ENCODE measurements at regions not wholly inside any gene's neighbourhood (a gene's known extent, or its start where the extent isn't known, plus 50 kb on each side); places are given as distances from the start of the nearest gene placed in this dataset.

DNA sequence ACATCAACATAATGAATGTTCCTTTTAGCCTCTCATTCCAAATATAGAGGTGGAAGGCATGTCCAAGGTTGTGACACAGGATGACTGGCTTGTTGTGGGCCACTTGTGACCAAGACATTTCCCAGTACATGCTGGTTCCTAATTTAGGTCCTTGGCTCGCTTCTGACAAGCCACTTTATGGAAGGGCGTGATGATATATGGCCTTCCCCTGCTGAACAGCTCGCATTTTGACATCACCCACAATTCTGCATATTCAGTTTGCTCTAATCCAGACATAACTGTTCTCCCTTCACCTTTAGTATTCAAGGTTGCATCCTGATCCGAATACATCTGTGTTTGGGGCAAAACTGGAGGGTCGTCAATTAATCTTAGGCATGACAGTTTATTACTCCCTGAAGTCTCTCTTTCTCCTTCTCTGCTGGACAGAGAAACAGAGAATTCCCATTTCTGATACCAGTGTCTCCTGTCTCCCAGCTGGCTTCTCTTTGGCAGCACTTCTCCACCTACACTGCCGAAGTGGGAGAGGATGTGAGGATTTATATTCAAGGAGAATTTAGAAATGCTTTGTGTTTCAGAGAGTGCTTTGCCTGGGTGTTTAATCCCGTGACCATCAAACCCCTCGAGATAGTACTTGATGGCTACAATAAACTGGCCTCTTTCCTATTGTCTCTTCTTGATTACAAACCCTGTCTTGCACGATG, 815.5 kb upstream of the RBFOX1 start:
- no peak overlapping the region for H3K9ac ChIP-seq (ENCODE audit: insufficient read length)
- no peak for DNase-seq (ENCODE audit: low read depth, low spot score)
- no peak overlapping the region for H3K4me3 ChIP-seq
- no peaks in the 10 kb centered on the region for H3K36me3 ChIP-seq (ENCODE audit: insufficient read depth, low read length)
- H3K9me3 ChIP-seq (ENCODE audit: low read depth, low read length) = no peaks in the 10 kb centered on the region
- no peak overlapping the region for H3K27ac ChIP-seq
- no peak for TF ChIP-seq FOXP2 (optimal IDR thresholded peaks at IDR 0.05; ENCODE audit: control extremely low read depth, extremely low read length, insufficient read depth)
- TF ChIP-seq POLR2AphosphoS5 (IDR thresholded peaks at IDR 0.05; ENCODE audit: borderline replicate concordance, low read depth, low read length) = no peak
- TF ChIP-seq EZH2 (IDR thresholded peaks at IDR 0.05) = no peak

GRCh38 chr16:6512512-6512911, 820.1 kb upstream of the RBFOX1 start:
- Histone ChIP-seq H3K9ac (ENCODE audit: insufficient read length) (no peak overlapping the region), H3K36me3 (ENCODE audit: insufficient read depth, low read length) (no peaks in the 10 kb centered on the region), H3K27ac (no peak overlapping the region), H3K9me3 (ENCODE audit: low read depth, low read length) (no peaks in the 10 kb centered on the region), H3K4me3 (no peak overlapping the region)
- DNase-seq (ENCODE audit: low read depth, low spot score) = no peak
- TF ChIP-seq EZH2 (IDR thresholded peaks at IDR 0.05) = no peak

GRCh38 chr16:6510261-6510660, 822.4 kb upstream of the RBFOX1 start:
- Histone ChIP-seq H3K27ac (no peak overlapping the region), H3K36me3 (ENCODE audit: insufficient read depth, low read length) (no peaks in the 10 kb centered on the region), H3K9me3 (ENCODE audit: low read depth, low read length) (no peaks in the 10 kb centered on the region), H3K9ac (ENCODE audit: insufficient read length) (no peak overlapping the region), H3K4me3 (no peak overlapping the region)
- DNase-seq (ENCODE audit: low read depth, low spot score) = no peak
- TF ChIP-seq POLR2AphosphoS5 (IDR thresholded peaks at IDR 0.05; ENCODE audit: borderline replicate concordance, low read depth, low read length) (no peak), EZH2 (IDR thresholded peaks at IDR 0.05) (no peak), FOXP2 (optimal IDR thresholded peaks at IDR 0.05; ENCODE audit: control extremely low read depth, extremely low read length, insufficient read depth) (no peak)

DNA sequence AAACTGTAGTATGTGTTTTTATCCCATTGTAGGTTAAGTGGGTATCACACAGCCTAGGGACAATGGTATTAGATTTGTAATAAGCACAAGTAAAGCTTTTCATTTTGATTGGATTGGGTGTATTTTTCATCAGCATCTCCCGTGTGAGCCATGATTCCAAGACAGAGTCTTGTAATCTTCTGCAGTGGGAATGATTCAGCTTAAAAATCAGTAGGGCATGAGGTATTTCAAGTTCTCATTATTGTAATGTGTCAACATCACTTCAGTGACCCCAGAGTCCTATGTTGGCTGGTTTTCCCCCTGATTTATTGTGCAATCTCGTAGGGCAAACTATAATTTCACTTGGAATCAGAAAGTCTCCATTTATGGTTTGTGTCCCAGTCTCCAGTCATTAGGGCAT, 833.2 kb upstream of the RBFOX1 start:
- no peak for DNase-seq (ENCODE audit: low read depth, low spot score)
- Histone ChIP-seq H3K4me3 (no peak overlapping the region), H3K36me3 (ENCODE audit: insufficient read depth, low read length) (no peaks in the 10 kb centered on the region), H3K27ac (no peak overlapping the region), H3K9ac (ENCODE audit: insufficient read length) (no peak overlapping the region), H3K9me3 (ENCODE audit: low read depth, low read length) (no peaks in the 10 kb centered on the region)
- TF ChIP-seq POLR2AphosphoS5 (IDR thresholded peaks at IDR 0.05; ENCODE audit: borderline replicate concordance, low read depth, low read length) = no peak
- no peak for TF ChIP-seq FOXP2 (optimal IDR thresholded peaks at IDR 0.05; ENCODE audit: control extremely low read depth, extremely low read length, insufficient read depth)
- TF ChIP-seq EZH2 (IDR thresholded peaks at IDR 0.05) = no peak

DNA sequence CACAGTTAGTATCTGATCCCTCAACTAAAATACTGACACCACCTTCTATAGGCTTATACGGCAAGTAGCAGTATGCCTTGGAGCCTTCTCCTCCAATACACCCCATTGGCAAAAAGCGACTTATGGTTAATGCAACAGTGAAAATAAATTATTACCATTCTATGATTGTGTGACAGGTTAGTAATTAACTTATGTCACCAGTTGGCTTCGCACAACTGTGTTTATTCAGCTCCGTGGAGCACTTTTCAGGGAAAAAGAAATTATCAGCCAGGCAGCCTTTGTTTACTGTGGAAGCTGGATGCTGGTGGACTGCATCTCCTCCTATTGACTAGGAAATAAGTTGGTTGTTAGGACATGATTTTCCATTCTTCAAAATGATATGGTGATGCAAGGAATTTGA, 833.8 kb upstream of the RBFOX1 start:
- Histone ChIP-seq H3K36me3 (ENCODE audit: insufficient read depth, low read length) (no peaks in the 10 kb centered on the region), H3K9ac (ENCODE audit: insufficient read length) (no peak overlapping the region), H3K27ac (no peak overlapping the region), H3K9me3 (ENCODE audit: low read depth, low read length) (no peaks in the 10 kb centered on the region), H3K4me3 (no peak overlapping the region)
- DNase-seq (ENCODE audit: low read depth, low spot score) = no peak
- TF ChIP-seq FOXP2 (optimal IDR thresholded peaks at IDR 0.05; ENCODE audit: control extremely low read depth, extremely low read length, insufficient read depth) (no peak), EZH2 (IDR thresholded peaks at IDR 0.05) (no peak), POLR2AphosphoS5 (IDR thresholded peaks at IDR 0.05; ENCODE audit: borderline replicate concordance, low read depth, low read length) (no peak)

GRCh38 chr16:6496996-6497395, 835.6 kb upstream of the RBFOX1 start:
- TF ChIP-seq FOXP2 (optimal IDR thresholded peaks at IDR 0.05; ENCODE audit: control extremely low read depth, extremely low read length, insufficient read depth) = no peak
- no peak for TF ChIP-seq EZH2 (IDR thresholded peaks at IDR 0.05)
- no peak for TF ChIP-seq POLR2AphosphoS5 (IDR thresholded peaks at IDR 0.05; ENCODE audit: borderline replicate concordance, low read depth, low read length)
- DNase-seq (ENCODE audit: low read depth, low spot score) = no peak
- no peak overlapping the region for H3K9ac ChIP-seq (ENCODE audit: insufficient read length)

DNA sequence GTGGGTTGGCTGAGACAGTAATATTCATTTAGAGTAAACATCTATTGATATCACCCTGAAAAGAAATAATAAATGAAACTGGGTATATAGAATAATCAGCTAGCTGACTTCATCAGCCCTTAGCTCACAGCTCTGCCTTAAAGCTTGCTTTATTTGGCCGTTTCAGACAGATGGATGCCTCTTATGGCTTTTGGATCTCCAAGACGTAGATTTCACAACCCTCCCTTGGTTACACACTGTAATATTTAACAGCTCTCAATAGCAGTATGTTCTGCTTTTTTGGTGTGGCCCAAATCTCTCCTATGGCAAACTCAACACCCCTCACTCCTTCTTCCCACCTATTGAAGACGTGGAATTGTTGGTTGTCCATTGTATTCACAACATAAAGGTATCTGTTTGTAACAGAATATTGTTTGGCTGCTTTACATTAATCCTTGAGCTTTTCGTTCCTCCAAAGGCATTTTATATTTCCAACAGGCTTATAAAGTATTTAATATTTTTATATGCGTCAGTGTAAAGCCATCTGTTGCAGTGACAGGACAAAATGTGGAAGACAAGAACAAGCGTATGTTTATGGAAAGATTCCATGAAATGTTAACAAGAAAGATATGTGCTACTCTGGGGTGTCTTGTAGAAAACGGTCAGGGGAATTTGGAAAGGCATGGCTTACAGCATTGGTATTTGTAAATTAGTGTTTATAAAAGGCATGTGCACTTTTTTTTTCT, 837.0 kb upstream of the RBFOX1 start:
- Histone ChIP-seq H3K9me3 (ENCODE audit: low read depth, low read length) (no peaks in the 10 kb centered on the region), H3K9ac (ENCODE audit: insufficient read length) (no peak overlapping the region), H3K36me3 (ENCODE audit: insufficient read depth, low read length) (no peaks in the 10 kb centered on the region), H3K27ac (no peak overlapping the region), H3K4me3 (no peak overlapping the region)
- no peak for TF ChIP-seq POLR2AphosphoS5 (IDR thresholded peaks at IDR 0.05; ENCODE audit: borderline replicate concordance, low read depth, low read length)
- no peak for TF ChIP-seq EZH2 (IDR thresholded peaks at IDR 0.05)
- no peak for TF ChIP-seq FOXP2 (optimal IDR thresholded peaks at IDR 0.05; ENCODE audit: control extremely low read depth, extremely low read length, insufficient read depth)
- no peak for DNase-seq (ENCODE audit: low read depth, low spot score)

More at GRCh38 chr16:6496996-6497395, 835.6 kb upstream of the RBFOX1 start:
- no peaks in the 10 kb centered on the region for H3K9me3 ChIP-seq (ENCODE audit: low read depth, low read length)
- H3K27ac ChIP-seq = no peak overlapping the region
- no peaks in the 10 kb centered on the region for H3K36me3 ChIP-seq (ENCODE audit: insufficient read depth, low read length)
- no peak overlapping the region for H3K4me3 ChIP-seq

- Histone ChIP-seq H3K36me3 (ENCODE audit: insufficient read depth, low read length) (no peaks in the 10 kb centered on the region), H3K9me3 (ENCODE audit: low read depth, low read length) (no peaks in the 10 kb centered on the region), H3K4me3 (no peak overlapping the region), H3K27ac (no peak overlapping the region), H3K9ac (ENCODE audit: insufficient read length) (no peak overlapping the region)
- DNase-seq (ENCODE audit: low read depth, low spot score) = no peak
- no peak for TF ChIP-seq EZH2 (IDR thresholded peaks at IDR 0.05)
- no peak for TF ChIP-seq FOXP2 (optimal IDR thresholded peaks at IDR 0.05; ENCODE audit: control extremely low read depth, extremely low read length, insufficient read depth)
- no peak for TF ChIP-seq POLR2AphosphoS5 (IDR thresholded peaks at IDR 0.05; ENCODE audit: borderline replicate concordance, low read depth, low read length)
Measured at GRCh38 chr16:6494716-6495115, 837.9 kb upstream of the RBFOX1 start.

All from SK-N-MC (cell line).